Stomach (tissue), 8 donors: ENCODE measurements at regions not wholly inside any gene's neighbourhood (a gene's known extent, or its start where the extent isn't known, plus 50 kb on each side); places are given as distances from the start of the nearest gene placed in this dataset.

Source experiments
- DNase-seq, 2 donors: peaks; one replicate each; pipeline versions ENCODE4 v3.0.0 to v3.0.0-alpha.2; 2013 to 2019
- H3K27ac ChIP-seq, 5 donors: fragments of 200-600 bp in 4 of 5; sonication (generic) in 4 of 5; one replicate each; pipeline ENCODE4 v1.5.1; 2013 to 2019; ENCODE audit warnings: mild to moderate bottlenecking in 1 of 5, moderate library complexity in 1 of 5
- H3K27me3 ChIP-seq, 3 donors: fragments of 200-600 bp; sonication (generic); one replicate each; pipeline ENCODE4 v1.5.1; 2017 to 2019; ENCODE audit warnings: mixed run types in 1 of 3
- H3K36me3 ChIP-seq, 4 donors: fragments of 200-600 bp; sonication (generic); 1 replicate in 3 of 4; 2 replicates in 1 of 4; pipeline ENCODE4 v1.5.1; 2016 to 2019
- H3K4me1 ChIP-seq, 4 donors: fragments of 200-600 bp; sonication (generic); one replicate each; pipeline ENCODE4 v1.5.1; 2016 to 2019
- H3K4me3 ChIP-seq, 4 donors: fragments of 200-600 bp; sonication (generic) in 3 of 4; one replicate each; pipeline ENCODE4 v1.5.1; 2016 to 2019; ENCODE audit warnings: mild to moderate bottlenecking in 1 of 4
- H3K9me3 ChIP-seq, 4 donors: fragments of 200-600 bp; sonication (generic); one replicate each; pipeline ENCODE4 v1.5.1; 2016 to 2019
- EP300 ChIP-seq: sonication (generic); formaldehyde crosslinking; IDR thresholded peaks from one replicate; pipeline ENCODE4 v1.6.1; 2017; ENCODE audit warnings: antibody characterized with exemption
- POLR2A ChIP-seq, 4 donors: fragments of 450-650 bp; IDR thresholded peaks; one replicate each; pipeline ENCODE4 v1.6.1; 2016; ENCODE audit warnings: antibody characterized with exemption in 4 of 4, control low read depth in 2 of 4, mild to moderate bottlenecking in 1 of 4, moderate library complexity in 1 of 4
- POLR2AphosphoS5 ChIP-seq, 3 donors: sonication (generic); formaldehyde crosslinking; IDR thresholded peaks; one replicate each; pipeline ENCODE4 v1.6.1; 2016; ENCODE audit warnings: antibody characterized with exemption in 3 of 3
- WGBS, 5 donors: extraction: QIAGEN DNeasy Blood & Tissue Kit in 3 of 5; methylation state at CpG; one replicate each; pipeline versions ENCODE4 v1.1.5 to v1.1.7; 2013 to 2018; 5-methylcytosine and 5-hydroxymethylcytosine counted together
- intact Hi-C: fragments of 100-400 bp; cut with DNase I; formaldehyde crosslinking; loops from one replicate; pipeline ENCODE4 v1.15.1; 2023; ENCODE audit warnings: low total_unique reads
- TF ChIP-seq, protein P1 (sequence below), 7 experiments: fragments of 450-650 bp in 4 of 7; fragments of 200-600 bp in 3 of 7; sonication (generic) in 3 of 7; IDR thresholded peaks; one replicate each; pipeline ENCODE4 v1.5.1; 2016 to 2019; ENCODE audit warnings: antibody characterized with exemption in 7 of 7, control low read depth in 2 of 7, mild to moderate bottlenecking in 1 of 7
- donor health status: healthy with polysubstance abuse.
- donor health status: Bipolar disorder and iron deficiency.
- donor health status: healthy.

DNA sequence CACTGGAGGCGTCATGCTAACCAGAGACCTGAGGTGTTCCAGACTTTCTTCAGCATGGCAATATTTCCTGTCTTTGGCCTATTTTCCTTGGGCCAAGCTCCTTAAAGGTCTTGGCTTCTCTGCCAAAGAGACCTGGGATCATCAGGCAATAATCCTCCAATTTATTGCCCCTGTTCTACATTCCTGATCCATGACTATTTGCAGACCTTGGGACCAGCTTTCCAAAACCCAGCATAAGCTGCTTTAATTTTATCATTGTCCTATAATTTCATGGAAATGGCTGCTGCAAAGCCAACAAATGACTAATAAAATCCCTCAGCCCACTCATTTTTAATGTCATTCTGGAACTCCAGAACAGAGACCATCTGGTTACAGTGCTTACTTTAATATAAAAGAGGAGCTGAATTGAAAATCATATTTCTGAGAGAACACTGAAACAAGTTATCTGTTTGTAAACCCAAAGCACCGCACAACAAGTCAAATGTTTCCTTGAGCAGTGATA lies 166.9 kb upstream of the BTG1 start:
- Histone ChIP-seq H3K9me3 (no peaks in the 10 kb centered on the region), H3K4me3 (no peak overlapping the region), H3K27me3 (no peaks in the 10 kb centered on the region), H3K36me3 (no peaks in the 10 kb centered on the region), H3K27ac (no peak overlapping the region), H3K4me1 (no peaks in the 10 kb centered on the region)
- WGBS, 5 donors: 86 to 98% (median 90%) methylated on average over 2 of the region's 2 CpGs
- DNase-seq: peak in 1 of 2 donors; percentile 24
- no peak for TF ChIP-seq EP300
- no peak for TF ChIP-seq POLR2A (IDR thresholded peaks at IDR 0.05)
- TF ChIP-seq, protein P1, sequence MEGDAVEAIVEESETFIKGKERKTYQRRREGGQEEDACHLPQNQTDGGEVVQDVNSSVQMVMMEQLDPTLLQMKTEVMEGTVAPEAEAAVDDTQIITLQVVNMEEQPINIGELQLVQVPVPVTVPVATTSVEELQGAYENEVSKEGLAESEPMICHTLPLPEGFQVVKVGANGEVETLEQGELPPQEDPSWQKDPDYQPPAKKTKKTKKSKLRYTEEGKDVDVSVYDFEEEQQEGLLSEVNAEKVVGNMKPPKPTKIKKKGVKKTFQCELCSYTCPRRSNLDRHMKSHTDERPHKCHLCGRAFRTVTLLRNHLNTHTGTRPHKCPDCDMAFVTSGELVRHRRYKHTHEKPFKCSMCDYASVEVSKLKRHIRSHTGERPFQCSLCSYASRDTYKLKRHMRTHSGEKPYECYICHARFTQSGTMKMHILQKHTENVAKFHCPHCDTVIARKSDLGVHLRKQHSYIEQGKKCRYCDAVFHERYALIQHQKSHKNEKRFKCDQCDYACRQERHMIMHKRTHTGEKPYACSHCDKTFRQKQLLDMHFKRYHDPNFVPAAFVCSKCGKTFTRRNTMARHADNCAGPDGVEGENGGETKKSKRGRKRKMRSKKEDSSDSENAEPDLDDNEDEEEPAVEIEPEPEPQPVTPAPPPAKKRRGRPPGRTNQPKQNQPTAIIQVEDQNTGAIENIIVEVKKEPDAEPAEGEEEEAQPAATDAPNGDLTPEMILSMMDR (IDR thresholded peaks at IDR 0.05): no peak
- no peak for TF ChIP-seq POLR2AphosphoS5 (IDR thresholded peaks at IDR 0.05)
- intact Hi-C loops: no loop called here

DNA sequence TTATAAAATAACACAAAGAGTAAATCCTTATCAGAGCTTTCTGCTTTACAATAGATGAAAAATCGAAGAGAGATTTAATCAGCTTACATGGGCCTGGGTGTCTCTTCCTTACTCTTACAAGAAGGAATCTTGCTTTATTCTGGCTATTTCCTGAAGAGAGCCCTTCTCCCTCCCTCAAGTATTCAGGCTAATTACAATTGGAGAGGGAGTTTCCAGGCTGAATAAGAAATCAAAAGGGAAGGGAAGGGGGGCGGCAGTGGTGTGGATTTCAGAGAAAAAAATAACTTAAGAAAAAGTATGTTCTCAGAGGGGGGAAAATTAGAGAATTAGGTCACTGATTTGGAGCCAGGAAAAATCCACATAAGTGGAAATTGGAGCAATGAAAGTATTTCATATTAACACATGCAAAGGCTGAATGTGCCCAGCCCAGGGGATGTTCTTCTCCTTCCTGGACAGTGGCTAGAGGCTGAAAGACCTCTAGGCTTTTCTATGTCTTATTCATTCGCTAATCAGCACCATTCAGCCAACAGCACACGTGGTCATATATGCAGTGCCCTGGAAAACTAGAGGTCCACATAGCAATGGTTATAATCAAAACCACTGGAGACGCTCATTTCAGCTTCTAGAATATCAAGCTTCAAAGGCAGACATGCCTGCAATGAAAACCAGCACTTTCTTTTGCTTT lies 158.9 kb upstream of the BTG1 start:
- Histone ChIP-seq H3K4me3 (no peak overlapping the region), H3K27ac (no peak overlapping the region), H3K27me3 (no peaks in the 10 kb centered on the region), H3K36me3 (no peaks in the 10 kb centered on the region), H3K4me1 (no peaks in the 10 kb centered on the region), H3K9me3 (no peaks in the 10 kb centered on the region)
- intact Hi-C loops: no loop called here
- DNase-seq: peak in 1 of 2 donors; percentile 38
- whole genome bisulfite sequencing, 5 donors: 61 to 80% (median 73%) methylated on average over 5 of the region's 5 CpGs
- TF ChIP-seq POLR2AphosphoS5 (IDR thresholded peaks at IDR 0.05): no peak
- no peak for TF ChIP-seq POLR2A (IDR thresholded peaks at IDR 0.05)
- TF ChIP-seq, protein P1 (IDR thresholded peaks at IDR 0.05): no peak
- TF ChIP-seq EP300: no peak

DNA sequence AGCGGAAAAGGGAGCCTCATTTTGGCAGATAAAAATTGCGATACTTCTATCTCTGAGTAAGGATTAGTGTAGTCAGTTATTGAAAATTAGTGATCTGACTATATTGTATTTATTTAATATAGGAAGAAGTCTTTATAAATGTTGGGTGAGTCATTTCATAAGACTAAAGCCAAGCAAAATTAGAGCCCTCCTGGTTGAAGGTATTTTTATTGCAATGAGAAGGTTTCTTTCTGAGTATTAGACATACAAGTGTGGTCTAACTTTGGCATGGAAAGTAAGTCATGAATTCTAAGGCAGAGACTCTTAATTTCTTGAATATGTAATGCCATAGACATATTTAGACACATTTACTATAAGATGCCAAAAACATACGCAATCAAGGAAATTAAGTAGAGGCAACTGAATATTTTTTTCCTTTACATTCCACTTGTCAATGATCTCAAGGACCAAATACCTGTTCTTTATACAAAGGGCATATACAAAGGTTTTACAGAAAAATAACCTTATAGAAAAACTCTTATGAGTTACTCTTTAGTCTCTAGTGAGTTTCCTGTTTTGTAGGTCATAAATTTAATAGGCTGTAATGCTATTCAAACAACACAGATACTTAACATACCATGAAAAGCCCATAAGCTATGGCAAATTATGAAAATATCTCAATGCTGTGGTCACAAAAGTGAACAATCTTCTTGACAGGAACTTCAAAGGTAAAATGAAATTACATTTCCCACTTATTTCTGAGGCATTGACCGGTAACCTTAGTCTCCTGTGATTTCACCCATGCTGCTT lies 156.6 kb upstream of the BTG1 start:
- Histone ChIP-seq H3K9me3 (no peaks in the 10 kb centered on the region), H3K27ac (no peak overlapping the region), H3K36me3 (no peaks in the 10 kb centered on the region), H3K4me3 (no peak overlapping the region), H3K4me1 (peaks cover 0 to 5% (median 0%) of the 10 kb centered on the region in 4 donors), H3K27me3 (no peaks in the 10 kb centered on the region)
- TF ChIP-seq, protein P1 (IDR thresholded peaks at IDR 0.05): no peak
- TF ChIP-seq POLR2A (IDR thresholded peaks at IDR 0.05) (no peak), POLR2AphosphoS5 (IDR thresholded peaks at IDR 0.05) (no peak), EP300 (no peak)
- WGBS, 5 donors: 94 to 98% (median 97%) methylated on average over 4 of the region's 4 CpGs
- intact Hi-C loops: no loop called here
- no peak for DNase-seq

DNA sequence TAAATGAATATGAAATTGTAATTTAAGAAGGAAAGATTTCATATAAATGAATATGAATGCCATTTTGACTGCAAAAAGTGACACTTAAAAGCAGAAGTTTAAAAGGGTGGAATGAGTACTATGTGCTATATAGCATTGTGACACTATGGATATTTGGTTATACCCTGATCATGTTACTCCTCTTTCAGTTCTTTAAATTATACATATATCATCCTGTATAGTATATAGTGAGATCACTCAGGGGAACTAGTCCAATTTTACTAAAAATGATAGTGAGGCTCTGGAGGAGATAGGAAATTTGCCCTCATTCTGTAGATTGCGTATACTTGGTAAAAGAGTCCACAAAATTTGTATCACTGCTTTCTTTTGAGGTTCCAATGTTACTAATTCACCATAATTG lies 155.7 kb upstream of the BTG1 start:
- Histone ChIP-seq H3K4me1 (peaks cover 0 to 5% (median 0%) of the 10 kb centered on the region in 4 donors), H3K9me3 (no peaks in the 10 kb centered on the region), H3K36me3 (no peaks in the 10 kb centered on the region), H3K4me3 (no peak overlapping the region), H3K27me3 (no peaks in the 10 kb centered on the region), H3K27ac (no peak overlapping the region)
- TF ChIP-seq POLR2AphosphoS5 (IDR thresholded peaks at IDR 0.05): no peak
- TF ChIP-seq, protein P1 (IDR thresholded peaks at IDR 0.05): no peak
- intact Hi-C loops: no loop called here
- no peak for DNase-seq
- 93 to 100% (median 97%) methylated on average over 1 of the region's 1 CpG for WGBS, 5 donors
